ENCODE measurements at regions not wholly inside any gene's neighbourhood (a gene's known extent, or its start where the extent isn't known, plus 50 kb on each side); places are given as distances from the start of the nearest gene placed in this dataset.

GRCh38 chr13:26951581-26952177 lies 191.1 kb upstream of the GPR12 start:
- no TSS peak for BruUV-seq (replicated peaks)
- no peak for DNase-seq (ENCODE audit: unreplicated experiment)
- no peak overlapping the region for H3K27ac Mint-ChIP-seq (ENCODE audit: low read depth, unreplicated experiment)
- no peaks in the 10 kb centered on the region for H3K4me1 Mint-ChIP-seq (ENCODE audit: insufficient read depth, unreplicated experiment)
- H3K27me3 Mint-ChIP-seq (ENCODE audit: insufficient read depth, unreplicated experiment), result peaks cover 22% of the 10 kb centered on the region
- intact Hi-C loops (cut with micrococcal nuclease), result no loop called here
- no peak for TF ChIP-seq CTCF (IDR thresholded peaks at IDR 0.05; ENCODE audit: unreplicated experiment)
- H3K36me3 Mint-ChIP-seq (ENCODE audit: insufficient read depth, unreplicated experiment), result peaks cover 6% of the 10 kb centered on the region
- ChIA-PET CTCF (interaction anchor here (0.6 to 1.7 kb wide), 3 partner anchors 408 to 875 kb away, joined by 3 to 6 read pairs (median 3); no protein-coding TSS in a partner anchor), POLR2A (no interaction called here)
- no peaks in the 10 kb centered on the region for H3K9me3 Mint-ChIP-seq (ENCODE audit: unreplicated experiment)
- H3K4me3 Mint-ChIP-seq (ENCODE audit: unreplicated experiment), result no peak overlapping the region

GRCh38 chr13:26950968-26951367 lies 190.4 kb upstream of the GPR12 start:
- no TSS peak for BruUV-seq (replicated peaks)

GRCh38 chr13:26950546-26950945 lies 190.0 kb upstream of the GPR12 start:
- H3K4me3 Mint-ChIP-seq (ENCODE audit: unreplicated experiment), result no peak overlapping the region
- no peaks in the 10 kb centered on the region for H3K9me3 Mint-ChIP-seq (ENCODE audit: unreplicated experiment)
- peaks cover 6% of the 10 kb centered on the region for H3K36me3 Mint-ChIP-seq (ENCODE audit: insufficient read depth, unreplicated experiment)
- no TSS peak for BruUV-seq (replicated peaks)
- DNase-seq (ENCODE audit: unreplicated experiment), result no peak
- TF ChIP-seq CTCF (IDR thresholded peaks at IDR 0.05; ENCODE audit: unreplicated experiment), result no peak
- H3K4me1 Mint-ChIP-seq (ENCODE audit: insufficient read depth, unreplicated experiment), result no peaks in the 10 kb centered on the region
- peaks cover 13% of the 10 kb centered on the region for H3K27me3 Mint-ChIP-seq (ENCODE audit: insufficient read depth, unreplicated experiment)
- H3K27ac Mint-ChIP-seq (ENCODE audit: low read depth, unreplicated experiment), result no peak overlapping the region
- ChIA-PET CTCF (interaction anchor here (0.6 to 1.8 kb wide), 8 partner anchors 9 to 880 kb away, joined by 3 to 10 read pairs (median 4); no protein-coding TSS in a partner anchor), POLR2A (no interaction called here)
- intact Hi-C loops (cut with micrococcal nuclease), result no loop called here

More at GRCh38 chr13:26950968-26951367, 190.4 kb upstream of the GPR12 start:
- TF ChIP-seq CTCF (IDR thresholded peaks at IDR 0.05; ENCODE audit: unreplicated experiment), result no peak
- DNase-seq (ENCODE audit: unreplicated experiment), result no peak
- H3K4me1 Mint-ChIP-seq (ENCODE audit: insufficient read depth, unreplicated experiment), result no peaks in the 10 kb centered on the region
- intact Hi-C loops (cut with micrococcal nuclease), result no loop called here
- no peak overlapping the region for H3K4me3 Mint-ChIP-seq (ENCODE audit: unreplicated experiment)
- ChIA-PET POLR2A (no interaction called here), CTCF (interaction anchor here (0.6 to 1.8 kb wide), 5 partner anchors 33 to 875 kb away, joined by 3 to 6 read pairs (median 3); no protein-coding TSS in a partner anchor)
- H3K27me3 Mint-ChIP-seq (ENCODE audit: insufficient read depth, unreplicated experiment), result peaks cover 17% of the 10 kb centered on the region
- no peaks in the 10 kb centered on the region for H3K9me3 Mint-ChIP-seq (ENCODE audit: unreplicated experiment)
- no peak overlapping the region for H3K27ac Mint-ChIP-seq (ENCODE audit: low read depth, unreplicated experiment)
- H3K36me3 Mint-ChIP-seq (ENCODE audit: insufficient read depth, unreplicated experiment), result peaks cover 6% of the 10 kb centered on the region

- Mint-ChIP-seq H3K4me1 (ENCODE audit: insufficient read depth, unreplicated experiment) (no peaks in the 10 kb centered on the region), H3K27ac (ENCODE audit: low read depth, unreplicated experiment) (no peak overlapping the region), H3K27me3 (ENCODE audit: insufficient read depth, unreplicated experiment) (peaks cover 7% of the 10 kb centered on the region), H3K9me3 (ENCODE audit: unreplicated experiment) (no peaks in the 10 kb centered on the region), H3K4me3 (ENCODE audit: unreplicated experiment) (no peak overlapping the region), H3K36me3 (ENCODE audit: insufficient read depth, unreplicated experiment) (peaks cover 5% of the 10 kb centered on the region)
- no peak for TF ChIP-seq CTCF (IDR thresholded peaks at IDR 0.05; ENCODE audit: unreplicated experiment)
- BruUV-seq (replicated peaks), result no TSS peak
- ChIA-PET POLR2A (no interaction called here), CTCF (interaction anchor here (0.6 to 1.8 kb wide), 10 partner anchors 8 to 1037 kb away, joined by 3 to 10 read pairs (median 4); no protein-coding TSS in a partner anchor)
- intact Hi-C loops (cut with micrococcal nuclease), result no loop called here
- DNase-seq (ENCODE audit: unreplicated experiment), result no peak
These were observed 189.3 kb upstream of the GPR12 start for GRCh38 chr13:26949701-26950502.

All from MCF 10A (cell line).